C4-2B (cell line): ENCODE measurements at regions not wholly inside any gene's neighbourhood (a gene's known extent, or its start where the extent isn't known, plus 50 kb on each side); places are given as distances from the start of the nearest gene placed in this dataset.

ENCODE experiments used
- CTCF ChIP-seq: fragments of 450-650 bp; conservative IDR thresholded peaks from 2 replicates; pipeline ENCODE4 v1.5.1; 2017; ENCODE audit warnings: mild to moderate bottlenecking
- ZFX ChIP-seq: fragments of 450-650 bp; IDR thresholded peaks from 2 replicates; pipeline ENCODE4 v1.6.1; 2017

GRCh38 chr6:14697427-14697826 lies 548.4 kb upstream of the JARID2 start:
- TF ChIP-seq CTCF (no peak), ZFX (no peak)
